DOHH2 (cell line): ENCODE measurements at regions not wholly inside any gene's neighbourhood (a gene's known extent, or its start where the extent isn't known, plus 50 kb on each side); places are given as distances from the start of the nearest gene placed in this dataset.

ENCODE experiments used
- H3F3A ChIP-seq: fragments of 200-600 bp; sonication (generic), shearing (Covaris generic); 2 replicates; pipeline ENCODE4 v1.6.0; 2016; ENCODE audit warnings: antibody characterized with exemption, mild to moderate bottlenecking; ENCODE audit not compliant: control insufficient read depth, insufficient read depth
- H3K27ac ChIP-seq: fragments of 200-600 bp; sonication (generic); 2 replicates; pipeline ENCODE4 v1.5.1; 2014; ENCODE audit warnings: low read depth, mild to moderate bottlenecking, low read length, moderate library complexity
- H3K27me3 ChIP-seq: fragments of 200-600 bp; sonication (generic); 2 replicates; pipeline ENCODE4 v1.6.1; 2014; ENCODE audit warnings: mild to moderate bottlenecking, low read length, mixed read lengths; ENCODE audit not compliant: control insufficient read depth
- H3K36me3 ChIP-seq: fragments of 200-600 bp; sonication (generic); 2 replicates; pipeline ENCODE4 v1.6.1; 2014; ENCODE audit warnings: mild to moderate bottlenecking, low read length, moderate library complexity, mixed read lengths; ENCODE audit not compliant: control insufficient read depth
- H3K4me1 ChIP-seq: fragments of 200-600 bp; sonication (generic); 2 replicates; pipeline ENCODE4 v1.6.1; 2014; ENCODE audit warnings: mild to moderate bottlenecking, low read length, mixed read lengths; ENCODE audit not compliant: control insufficient read depth
- H3K4me2 ChIP-seq: fragments of 200-600 bp; sonication (generic); 2 replicates; pipeline ENCODE4 v1.6.0; 2014; ENCODE audit warnings: mild to moderate bottlenecking, low read length, moderate library complexity
- H3K4me3 ChIP-seq: fragments of 200-600 bp; sonication (generic); 2 replicates; pipeline ENCODE4 v1.5.1; 2014; ENCODE audit warnings: mild to moderate bottlenecking, low read length, mixed read lengths
- H3K79me2 ChIP-seq: fragments of 200-600 bp; sonication (generic); 2 replicates; pipeline ENCODE4 v1.6.1; 2014; ENCODE audit warnings: mild to moderate bottlenecking, low read length, mixed read lengths; ENCODE audit not compliant: control insufficient read depth
- H3K9me2 ChIP-seq: fragments of 200-600 bp; sonication (generic); replicated peaks from 2 replicates; pipeline ENCODE4 v1.6.1; 2014; ENCODE audit warnings: mild to moderate bottlenecking, low read length, mixed read lengths; ENCODE audit not compliant: control insufficient read depth
- H3K9me3 ChIP-seq: fragments of 200-600 bp; sonication (generic); 2 replicates; pipeline ENCODE4 v1.6.1; 2014; ENCODE audit warnings: antibody characterized with exemption, low read length, mixed read lengths; ENCODE audit not compliant: control insufficient read depth, insufficient read depth
- H4K20me1 ChIP-seq: fragments of 200-600 bp; sonication (generic); 2 replicates; pipeline ENCODE4 v1.6.0; 2014; ENCODE audit warnings: low read depth, mild to moderate bottlenecking, antibody characterized with exemption, low read length, moderate library complexity; ENCODE audit not compliant: control insufficient read depth, insufficient read depth
- CTCF ChIP-seq: fragments of 200-600 bp; sonication (generic); IDR thresholded peaks from one replicate; pipeline ENCODE4 v1.5.1; 2014; ENCODE audit warnings: antibody characterized with exemption, mild to moderate bottlenecking, low read depth, low read length; ENCODE audit not compliant: poor library complexity, severe bottlenecking
- EZH2phosphoT487 ChIP-seq: fragments of 200-600 bp; sonication (generic); IDR thresholded peaks from 2 replicates; pipeline ENCODE4 v1.6.1; 2017; ENCODE audit warnings: borderline replicate concordance, mild to moderate bottlenecking, antibody characterized with exemption, low read length, moderate library complexity, mixed read lengths

GRCh38 chr2:147649286-147649685 lies 195.5 kb upstream of the ACVR2A start:
- Histone ChIP-seq H3K4me2 (no peak overlapping the region), H3K27me3 (no peaks in the 10 kb centered on the region), H3K9me2 (no peaks in the 10 kb centered on the region), H3K4me1 (no peaks in the 10 kb centered on the region), H4K20me1 (no peaks in the 10 kb centered on the region), H3F3A (no peaks in the 10 kb centered on the region), H3K4me3 (no peak overlapping the region), H3K27ac (no peak overlapping the region), H3K79me2 (no peaks in the 10 kb centered on the region), H3K36me3 (no peaks in the 10 kb centered on the region), H3K9me3 (no peaks in the 10 kb centered on the region)
- TF ChIP-seq EZH2phosphoT487 (no peak), CTCF (no peak)

- no peaks in the 10 kb centered on the region for H3K4me1 ChIP-seq
- H3K27ac ChIP-seq: no peak overlapping the region
- no peaks in the 10 kb centered on the region for H3F3A ChIP-seq
- H3K36me3 ChIP-seq: no peaks in the 10 kb centered on the region
- no peaks in the 10 kb centered on the region for H3K79me2 ChIP-seq
- H3K27me3 ChIP-seq: no peaks in the 10 kb centered on the region
- TF ChIP-seq CTCF (no peak), EZH2phosphoT487 (no peak)
- H3K9me3 ChIP-seq: no peaks in the 10 kb centered on the region
- no peaks in the 10 kb centered on the region for H3K9me2 ChIP-seq
- no peak overlapping the region for H3K4me3 ChIP-seq
- no peaks in the 10 kb centered on the region for H4K20me1 ChIP-seq
- H3K4me2 ChIP-seq: no peak overlapping the region
Observed at GRCh38 chr2:147648471-147648870, 196.4 kb upstream of the ACVR2A start.

GRCh38 chr2:147647816-147648215 lies 197.0 kb upstream of the ACVR2A start:
- Histone ChIP-seq H3K27me3 (no peaks in the 10 kb centered on the region), H3K4me1 (no peaks in the 10 kb centered on the region)
- TF ChIP-seq CTCF (no peak), EZH2phosphoT487 (no peak)

More at GRCh38 chr2:147647816-147648215, 197.0 kb upstream of the ACVR2A start:
- no peaks in the 10 kb centered on the region for H3K36me3 ChIP-seq
- H3K9me3 ChIP-seq: no peaks in the 10 kb centered on the region
- H3K4me3 ChIP-seq: no peak overlapping the region
- H3K79me2 ChIP-seq: no peaks in the 10 kb centered on the region
- no peaks in the 10 kb centered on the region for H3K9me2 ChIP-seq
- H3K4me2 ChIP-seq: no peak overlapping the region
- no peaks in the 10 kb centered on the region for H4K20me1 ChIP-seq
- H3F3A ChIP-seq: no peaks in the 10 kb centered on the region
- H3K27ac ChIP-seq: no peak overlapping the region
